ENCODE measurements at regions not wholly inside any gene's neighbourhood (a gene's known extent, or its start where the extent isn't known, plus 50 kb on each side); places are given as distances from the start of the nearest gene placed in this dataset.

- TF ChIP-seq, protein P1, sequence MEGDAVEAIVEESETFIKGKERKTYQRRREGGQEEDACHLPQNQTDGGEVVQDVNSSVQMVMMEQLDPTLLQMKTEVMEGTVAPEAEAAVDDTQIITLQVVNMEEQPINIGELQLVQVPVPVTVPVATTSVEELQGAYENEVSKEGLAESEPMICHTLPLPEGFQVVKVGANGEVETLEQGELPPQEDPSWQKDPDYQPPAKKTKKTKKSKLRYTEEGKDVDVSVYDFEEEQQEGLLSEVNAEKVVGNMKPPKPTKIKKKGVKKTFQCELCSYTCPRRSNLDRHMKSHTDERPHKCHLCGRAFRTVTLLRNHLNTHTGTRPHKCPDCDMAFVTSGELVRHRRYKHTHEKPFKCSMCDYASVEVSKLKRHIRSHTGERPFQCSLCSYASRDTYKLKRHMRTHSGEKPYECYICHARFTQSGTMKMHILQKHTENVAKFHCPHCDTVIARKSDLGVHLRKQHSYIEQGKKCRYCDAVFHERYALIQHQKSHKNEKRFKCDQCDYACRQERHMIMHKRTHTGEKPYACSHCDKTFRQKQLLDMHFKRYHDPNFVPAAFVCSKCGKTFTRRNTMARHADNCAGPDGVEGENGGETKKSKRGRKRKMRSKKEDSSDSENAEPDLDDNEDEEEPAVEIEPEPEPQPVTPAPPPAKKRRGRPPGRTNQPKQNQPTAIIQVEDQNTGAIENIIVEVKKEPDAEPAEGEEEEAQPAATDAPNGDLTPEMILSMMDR (IDR thresholded peaks at IDR 0.05): no peak
- TF ChIP-seq POLR2A (IDR thresholded peaks at IDR 0.05): no peak
Observed at GRCh38 chr3:82038556-82038955, 277.1 kb upstream of the GBE1 start.

Measured in testis (tissue), 2 donors.